Endothelial cell of umbilical vein (primary cell): ENCODE measurements at regions not wholly inside any gene's neighbourhood (a gene's known extent, or its start where the extent isn't known, plus 50 kb on each side); places are given as distances from the start of the nearest gene placed in this dataset.

Source experiments
- BruUV-seq: library from RNA; stranded (reverse); fragments of 400-500 nt; replicated peaks from 2 replicates; lab custom pipeline; 2021; lab: Mats Ljungman, UMichigan
- CTCF ChIA-PET: fragments of 300-600, 350-600 bp; sonication (Branson Sonifier 250); formaldehyde crosslinking; loops from one replicate; lab custom pipeline; 2021; ENCODE audit warnings: antibody characterized with exemption, inconsistent platforms; lab: Charles Lee
- POLR2A ChIA-PET: fragments of 300-600, 350-600 bp; sonication (Branson Sonifier 250); formaldehyde crosslinking; loops from one replicate; lab custom pipeline; 2021; ENCODE audit warnings: antibody characterized with exemption, inconsistent platforms; lab: Charles Lee
- DNase-seq: peaks from one replicate; pipeline ENCODE4 v3.0.0-alpha.2; 2011; ENCODE audit warnings: low read depth, low spot score
- FAIRE-seq: peaks from 2 replicates; lab custom pipeline; 2011; peaks lifted over from hg19 to GRCh38; lab: Jason Lieb, UNC
- H2AFZ ChIP-seq: 2 replicates; pipeline ENCODE4 v1.6.0; 2012; ENCODE audit warnings: low read depth, low read length, control low read depth, inconsistent platforms
- H3K27ac ChIP-seq: 2 replicates; pipeline ENCODE4 v1.5.1; 2011; ENCODE audit warnings: low read depth, mild to moderate bottlenecking, control low read depth, low read length, moderate library complexity; ENCODE audit not compliant: insufficient read depth
- H3K27me3 ChIP-seq, 2 experiments: 2 replicates each; pipeline versions ENCODE4 v1.6.0 to v1.6.1; 2011; ENCODE audit warnings: low read length in 2 of 2, mixed read lengths in 1 of 2; ENCODE audit not compliant: control insufficient read depth in 2 of 2, insufficient read depth in 2 of 2
- H3K36me3 ChIP-seq, 2 experiments: 2 replicates in 1 of 2; 3 replicates in 1 of 2; pipeline ENCODE4 v1.5.1; 2011; ENCODE audit warnings: low read length in 2 of 2, mild to moderate bottlenecking in 1 of 2, moderate library complexity in 1 of 2; ENCODE audit not compliant: control insufficient read depth in 2 of 2, insufficient read depth in 2 of 2; ENCODE audit errors: extremely low read depth in 1 of 2
- H3K4me1 ChIP-seq: 3 replicates; pipeline ENCODE4 v1.5.1; 2011; ENCODE audit warnings: mild to moderate bottlenecking, low read length; ENCODE audit not compliant: control insufficient read depth, insufficient read depth; ENCODE audit errors: extremely low read depth
- H3K4me2 ChIP-seq: 2 replicates; pipeline ENCODE4 v1.6.1; 2011; ENCODE audit warnings: low read length, control low read depth, mixed read lengths; ENCODE audit not compliant: insufficient read depth
- H3K4me3 ChIP-seq, 3 experiments: fragments of 200-600 bp in 1 of 3; sonication (generic), shearing (Covaris generic) in 1 of 3; replicated peaks in 1 of 3; 2 replicates each; pipeline ENCODE4 v1.5.1; 2011 to 2016; ENCODE audit warnings: control low read depth in 3 of 3, low read length in 3 of 3, mild to moderate bottlenecking in 2 of 3, inconsistent platforms in 1 of 3, low read depth in 1 of 3, moderate library complexity in 1 of 3; ENCODE audit not compliant: insufficient read depth in 1 of 3
- H3K79me2 ChIP-seq: 2 replicates; pipeline ENCODE4 v1.6.0; 2012; ENCODE audit warnings: low read length, inconsistent platforms; ENCODE audit not compliant: control insufficient read depth, insufficient read depth
- H3K9ac ChIP-seq: replicated peaks from 2 replicates; pipeline ENCODE3; 2011; ENCODE audit warnings: low read length, control low read depth; ENCODE audit not compliant: insufficient read depth; ENCODE audit errors: extremely low read depth
- H3K9me1 ChIP-seq: replicated peaks from 3 replicates; pipeline ENCODE4 v1.6.0; 2011; ENCODE audit warnings: mild to moderate bottlenecking, low read length; ENCODE audit not compliant: control insufficient read depth, insufficient read depth; ENCODE audit errors: extremely low read depth
- H3K9me3 ChIP-seq: replicated peaks from 2 replicates; pipeline ENCODE4 v1.5.1; 2012; ENCODE audit warnings: low read length, inconsistent platforms; ENCODE audit not compliant: control insufficient read depth, insufficient read depth
- H4K20me1 ChIP-seq: replicated peaks from 2 replicates; pipeline ENCODE3; 2011; ENCODE audit warnings: mild to moderate bottlenecking, low read length; ENCODE audit not compliant: control insufficient read depth, insufficient read depth; ENCODE audit errors: extremely low read depth
- CTCF ChIP-seq, 2 donors: IDR thresholded peaks; 1 replicate in 1 of 2; 2 replicates in 1 of 2; pipeline ENCODE4 v1.5.1; 2011; ENCODE audit warnings: low read length in 2 of 2, mild to moderate bottlenecking in 2 of 2, moderate library complexity in 2 of 2, control low read depth in 1 of 2, inconsistent platforms in 1 of 2, low read depth in 1 of 2; ENCODE audit not compliant: insufficient read depth in 1 of 2; ENCODE audit errors: extremely low read depth in 1 of 2
- EZH2 ChIP-seq: IDR thresholded peaks from 2 replicates; pipeline ENCODE4 v1.6.1; 2012; ENCODE audit warnings: borderline replicate concordance, low read depth, mild to moderate bottlenecking, moderate library complexity, low read length, inconsistent platforms; ENCODE audit not compliant: severe bottlenecking
- FOS ChIP-seq: IDR thresholded peaks from 2 replicates; pipeline ENCODE4 v1.6.1; 2011; ENCODE audit warnings: mild to moderate bottlenecking, low read length, moderate library complexity, borderline replicate concordance; ENCODE audit not compliant: insufficient read depth
- GATA2 ChIP-seq: IDR thresholded peaks from 2 replicates; pipeline ENCODE4 v1.7.0; 2011; ENCODE audit warnings: low read depth, mild to moderate bottlenecking, moderate library complexity, mixed read lengths, low read length; ENCODE audit not compliant: insufficient read length, insufficient read depth
- JUN ChIP-seq: IDR thresholded peaks from 2 replicates; pipeline ENCODE4 v1.6.1; 2011; ENCODE audit warnings: borderline replicate concordance, low read depth; ENCODE audit not compliant: insufficient read length, insufficient read depth
- MYC ChIP-seq: IDR thresholded peaks from one replicate; pipeline ENCODE4 v1.6.1; 2011; ENCODE audit warnings: mild to moderate bottlenecking, low read depth, low read length
- POLR2A ChIP-seq: IDR thresholded peaks from 2 replicates; pipeline ENCODE4 v1.6.1; 2012; ENCODE audit warnings: low read depth, mild to moderate bottlenecking, control low read depth, low read length
- POLR2AphosphoS5 ChIP-seq: IDR thresholded peaks from 2 replicates; pipeline ENCODE4 v1.6.1; 2012; ENCODE audit warnings: low read depth, mild to moderate bottlenecking, control low read depth, low read length, moderate library complexity; ENCODE audit not compliant: insufficient read depth
- dilution Hi-C: fragments of 300-500 bp; cut with MboI; formaldehyde crosslinking; loops from one replicate; pipeline ENCODE4 v1.15.0; 2019; ENCODE audit warnings: low sequenced_read_pairs; ENCODE audit not compliant: extremely low pct_ligation_motif_present
- intact Hi-C: fragments of 100-400 bp; cut with micrococcal nuclease; formaldehyde crosslinking; loops from one replicate; pipeline ENCODE4 v1.10.0; 2022
- TF ChIP-seq, protein P1 (sequence below): IDR thresholded peaks from 2 replicates; pipeline ENCODE4 v1.6.1; 2011; ENCODE audit not compliant: insufficient read depth, insufficient read length

DNA sequence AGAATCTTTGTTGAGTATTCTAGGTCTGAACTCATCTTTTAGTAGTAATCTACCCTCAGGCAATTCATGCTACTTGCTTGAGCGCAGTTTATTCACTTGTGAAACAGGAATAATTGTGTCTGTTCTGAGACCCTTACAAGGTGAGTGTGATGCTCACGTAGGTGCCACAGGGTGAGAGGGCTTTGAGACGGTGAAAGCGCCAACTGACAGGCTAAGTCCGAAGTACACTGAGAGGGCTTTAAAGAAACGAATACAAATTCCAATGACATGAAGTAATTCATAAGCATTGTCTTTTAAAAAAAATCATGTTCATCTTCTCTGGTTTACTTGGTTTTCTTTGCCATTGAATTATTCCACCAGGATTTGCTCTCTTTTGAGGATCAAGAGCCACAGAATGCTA, 393.7 kb upstream of the RGMA start:
- dilution Hi-C loops: no loop called here
- CTCF ChIA-PET: no interaction called here
- Histone ChIP-seq H4K20me1 (no peaks in the 10 kb centered on the region), H3K27me3 (no peaks in the 10 kb centered on the region), H3K36me3 (no peaks in the 10 kb centered on the region), H3K4me2 (no peak overlapping the region), H3K9ac (no peak overlapping the region), H3K79me2 (no peaks in the 10 kb centered on the region), H3K9me1 (no peaks in the 10 kb centered on the region), H3K4me3 (no peak overlapping the region), H3K4me1 (no peaks in the 10 kb centered on the region), H3K9me3 (peaks cover 9% of the 10 kb centered on the region), H2AFZ (no peak overlapping the region), H3K27ac (no peak overlapping the region)
- POLR2A ChIA-PET: no interaction called here
- DNase-seq (no peak), FAIRE-seq (no peak)
- no peak for TF ChIP-seq FOS
- TF ChIP-seq MYC: no peak
- TF ChIP-seq CTCF (IDR thresholded peaks at IDR 0.05; ENCODE audit: extremely low read depth in 1 of 2, insufficient read depth in 1 of 2, low read depth in 1 of 2, low read length in 2 of 2): no peak
- TF ChIP-seq EZH2: no peak
- no peak for TF ChIP-seq POLR2A
- TF ChIP-seq, protein P1, sequence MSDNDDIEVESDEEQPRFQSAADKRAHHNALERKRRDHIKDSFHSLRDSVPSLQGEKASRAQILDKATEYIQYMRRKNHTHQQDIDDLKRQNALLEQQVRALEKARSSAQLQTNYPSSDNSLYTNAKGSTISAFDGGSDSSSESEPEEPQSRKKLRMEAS: no peak
- no peak for TF ChIP-seq GATA2
- no peak for TF ChIP-seq POLR2AphosphoS5
- TF ChIP-seq JUN: no peak
- intact Hi-C loops: no loop called here
- no TSS peak for BruUV-seq
